ENCODE measurements at regions not wholly inside any gene's neighbourhood (a gene's known extent, or its start where the extent isn't known, plus 50 kb on each side); places are given as distances from the start of the nearest gene placed in this dataset.

- no peak for TF ChIP-seq CTCF (IDR thresholded peaks at IDR 0.05)
- TF ChIP-seq POLR2AphosphoS5 (IDR thresholded peaks at IDR 0.05), result no peak
- TF ChIP-seq POLR2A (IDR thresholded peaks at IDR 0.05), result no peak
Measured at GRCh38 chr14:104478656-104479055, 100.9 kb upstream of the C14orf180 start.
